HG02938 (cell line): ENCODE measurements at regions not wholly inside any gene's neighbourhood (a gene's known extent, or its start where the extent isn't known, plus 50 kb on each side); places are given as distances from the start of the nearest gene placed in this dataset.

Experiments
- ATAC-seq: cut with Tn5 transposase; IDR thresholded peaks from one replicate; pipeline ENCODE4 v1.9.1; 2021; ENCODE audit warnings: mild to moderate bottlenecking, moderate library complexity; ENCODE audit not compliant: unreplicated experiment

GRCh38 chr3:135310317-135310716, 515.3 kb downstream of the EPHB1 start:
- ATAC-seq: no peak

GRCh38 chr3:135311699-135312098, 516.6 kb downstream of the EPHB1 start:
- ATAC-seq: no peak

- ATAC-seq: no peak
These were observed 519.2 kb downstream of the EPHB1 start for GRCh38 chr3:135314237-135314636.

- no peak for ATAC-seq
These were observed 529.2 kb downstream of the EPHB1 start for GRCh38 chr3:135324301-135324700.

- no peak for ATAC-seq
These were observed 530.0 kb downstream of the EPHB1 start for GRCh38 chr3:135325096-135325495.

GRCh38 chr3:135325726-135326235, 530.7 kb downstream of the EPHB1 start:
- no peak for ATAC-seq

GRCh38 chr3:135326851-135327250, 531.8 kb downstream of the EPHB1 start:
- ATAC-seq: no peak

GRCh38 chr3:135328036-135328435, 533.0 kb downstream of the EPHB1 start:
- ATAC-seq: no peak

GRCh38 chr3:135329479-135329878, 534.4 kb downstream of the EPHB1 start:
- ATAC-seq: no peak

- no peak for ATAC-seq
These were observed 542.1 kb downstream of the EPHB1 start for GRCh38 chr3:135337192-135337591.

GRCh38 chr3:135348690-135349089, 553.6 kb downstream of the EPHB1 start:
- ATAC-seq: no peak

- ATAC-seq: no peak
These were observed 554.3 kb downstream of the EPHB1 start for GRCh38 chr3:135349254-135349948.

- ATAC-seq: no peak
These were observed 557.2 kb downstream of the EPHB1 start for GRCh38 chr3:135352213-135352612.

GRCh38 chr3:135362889-135363288, 567.8 kb downstream of the EPHB1 start:
- no peak for ATAC-seq

- no peak for ATAC-seq
These were observed 569.6 kb downstream of the EPHB1 start for GRCh38 chr3:135364676-135365075.

GRCh38 chr3:135366816-135367215, 571.8 kb downstream of the EPHB1 start:
- no peak for ATAC-seq

- ATAC-seq: no peak
These were observed 573.3 kb downstream of the EPHB1 start for GRCh38 chr3:135368316-135368715.

GRCh38 chr3:135368781-135369180, 573.7 kb downstream of the EPHB1 start:
- ATAC-seq: no peak

GRCh38 chr3:135374571-135374970, 579.5 kb downstream of the EPHB1 start:
- no peak for ATAC-seq

- no peak for ATAC-seq
These were observed 583.3 kb upstream of the PPP2R3A start for GRCh38 chr3:135382188-135382587.

- no peak for ATAC-seq
These were observed 582.9 kb upstream of the PPP2R3A start for GRCh38 chr3:135382621-135383020.

- ATAC-seq: no peak
These were observed 582.2 kb upstream of the PPP2R3A start for GRCh38 chr3:135383301-135383700.

GRCh38 chr3:135392151-135392550, 573.4 kb upstream of the PPP2R3A start:
- no peak for ATAC-seq
